HG03575 (cell line): ENCODE measurements at regions not wholly inside any gene's neighbourhood (a gene's known extent, or its start where the extent isn't known, plus 50 kb on each side); places are given as distances from the start of the nearest gene placed in this dataset.
"Not testable (repeated sequence)": the region's sequence is repeated elsewhere in the genome, so short reads cannot be mapped to it uniquely, and the experiment has no call there.

Experiments used
- ATAC-seq: cut with Tn5 transposase; IDR thresholded peaks from one replicate; pipeline ENCODE4 v1.9.1; 2021; ENCODE audit not compliant: unreplicated experiment, insufficient number of reproducible peaks, low FRiP score; ENCODE audit errors: extremely low read depth

DNA sequence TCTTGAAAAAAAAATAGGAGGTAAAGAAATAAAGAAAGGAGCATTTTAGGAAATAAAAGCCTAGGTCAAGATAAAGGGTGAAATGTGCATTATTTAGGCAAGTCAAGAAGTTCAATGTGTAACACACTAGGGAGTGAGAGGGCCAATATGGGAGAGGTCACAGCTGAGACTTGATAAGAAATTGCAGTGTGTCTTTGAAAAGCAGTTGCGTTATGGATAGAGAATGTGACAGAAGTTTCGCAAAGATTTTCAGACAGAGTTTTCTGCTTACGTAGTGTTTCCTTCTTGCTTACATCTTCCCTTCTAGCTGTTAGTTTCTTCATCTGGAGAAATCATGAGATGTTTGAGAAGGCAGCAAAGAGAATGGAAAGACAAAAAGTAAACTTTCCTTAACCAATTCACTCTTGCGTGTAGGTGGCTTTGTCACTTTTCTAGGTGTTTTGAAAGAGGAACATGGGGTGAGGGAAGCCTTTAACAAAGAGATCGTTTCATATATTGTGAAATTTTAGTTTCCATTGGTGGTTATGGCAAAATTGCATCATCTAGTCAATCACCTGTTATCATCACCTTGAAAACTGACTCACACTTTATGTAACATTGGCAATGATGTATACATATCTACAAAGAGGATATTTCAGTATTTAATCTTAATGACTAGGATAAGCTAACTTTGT, 975.5 kb downstream of the OLFM4 start:
- no peak for ATAC-seq

DNA sequence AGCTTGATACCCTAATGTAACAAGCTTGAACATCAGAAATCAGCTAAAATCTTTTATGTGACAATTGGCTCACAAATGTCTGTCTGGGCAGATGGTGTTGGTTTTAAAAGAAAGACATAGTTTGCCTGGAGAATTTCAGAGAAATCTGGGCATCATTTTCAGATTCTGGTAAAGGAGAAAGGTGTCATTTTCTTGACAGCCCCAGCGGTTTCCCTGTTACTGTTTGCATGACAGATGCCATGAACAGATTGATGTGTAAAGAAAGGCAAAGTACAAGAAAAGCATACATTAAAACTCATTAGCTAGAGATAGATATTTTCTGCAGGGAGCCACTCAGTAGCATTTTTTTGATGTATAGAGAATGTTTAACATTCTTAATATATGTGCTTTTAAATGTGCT, 987.9 kb downstream of the OLFM4 start:
- ATAC-seq = no peak

DNA sequence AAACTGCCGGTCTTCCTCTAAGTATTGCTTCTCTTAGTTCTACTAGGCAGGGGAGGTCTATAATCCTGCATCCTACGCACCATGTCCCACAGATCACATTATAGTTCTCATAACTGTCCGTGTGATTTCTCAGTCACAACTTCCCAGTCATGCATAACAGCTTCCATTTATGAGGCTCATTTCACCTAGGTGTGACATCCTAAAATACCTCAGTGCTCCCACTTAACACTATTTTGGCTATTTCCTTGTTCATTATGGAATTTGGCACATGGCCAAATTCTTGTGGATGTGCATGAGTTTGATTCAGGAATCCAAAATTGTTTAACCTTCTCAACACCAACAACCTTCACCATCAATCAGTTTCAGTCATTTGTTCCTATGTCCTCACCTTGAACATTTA, 989.9 kb downstream of the OLFM4 start:
- ATAC-seq = no peak

DNA sequence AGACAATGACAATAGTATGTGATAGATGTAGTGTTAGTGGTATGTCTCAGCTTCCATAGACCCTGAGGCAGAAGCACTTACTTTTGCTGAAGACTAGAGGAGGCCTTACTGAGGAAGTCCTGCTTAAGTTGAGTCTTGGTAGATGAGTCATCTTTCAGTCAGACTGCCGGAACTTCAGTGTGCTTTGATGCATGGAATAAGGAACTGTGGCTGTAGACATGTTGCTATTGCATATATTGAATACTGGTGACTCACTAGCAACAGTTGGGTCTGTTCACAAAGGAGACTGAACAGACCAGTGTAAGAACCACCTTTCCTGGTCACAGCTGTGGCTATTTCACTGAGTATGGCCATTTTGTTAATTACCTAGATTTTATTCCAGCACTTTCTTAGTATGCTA, 1000.6 kb downstream of the OLFM4 start:
- ATAC-seq = peak; percentile 99

- no peak for ATAC-seq
These were observed 1001.1 kb downstream of the OLFM4 start for GRCh38 chr13:54029720-54030119.

DNA sequence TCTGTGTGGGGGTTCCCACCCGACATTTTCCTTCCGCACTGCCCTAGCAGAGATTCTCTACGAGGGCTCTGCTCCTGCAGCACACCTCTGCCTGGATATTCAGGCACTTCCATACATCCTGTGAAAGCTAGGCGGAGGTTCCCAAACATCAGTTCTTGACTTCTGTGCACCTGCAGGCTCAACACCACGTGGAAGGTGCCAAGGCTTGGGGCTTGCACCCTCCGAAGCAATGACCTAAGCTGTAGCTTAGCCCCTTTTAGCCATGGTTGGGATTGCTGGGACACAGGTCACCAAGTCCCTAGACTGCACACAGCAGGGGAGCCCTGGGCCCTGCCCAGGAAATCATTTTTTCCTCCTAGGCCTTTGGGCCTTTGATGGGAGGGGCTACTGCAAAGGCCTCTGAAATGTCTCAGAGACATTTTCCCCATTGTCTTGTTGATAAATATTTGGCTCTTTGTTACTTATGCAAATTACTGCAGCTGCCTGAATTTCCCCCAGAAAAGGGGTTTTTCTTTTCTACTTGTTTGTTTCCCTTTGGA, 1004.8 kb downstream of the OLFM4 start:
- no peak for ATAC-seq

DNA sequence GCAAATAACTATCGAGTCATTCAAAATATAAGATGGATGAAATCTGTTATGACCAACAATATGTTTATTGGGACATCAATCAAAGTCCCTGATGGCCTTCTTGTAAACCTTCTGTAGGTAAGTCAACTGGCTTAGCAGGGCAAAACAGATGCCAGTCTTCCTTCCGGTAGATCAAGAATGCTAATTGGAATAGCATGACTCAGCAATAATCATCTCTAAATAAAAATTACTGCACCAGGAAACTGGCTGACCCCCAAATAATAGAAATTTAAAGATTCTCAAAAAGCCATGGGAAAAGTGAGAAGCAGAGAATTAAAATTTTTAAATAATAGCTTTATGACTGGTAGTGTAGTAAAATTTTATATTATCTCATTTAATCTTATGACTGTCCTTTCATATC, 1005.4 kb downstream of the OLFM4 start:
- ATAC-seq = no peak

- not testable (repeated sequence) for ATAC-seq
These were observed 1028.8 kb downstream of the OLFM4 start for GRCh38 chr13:54057416-54057815.

DNA sequence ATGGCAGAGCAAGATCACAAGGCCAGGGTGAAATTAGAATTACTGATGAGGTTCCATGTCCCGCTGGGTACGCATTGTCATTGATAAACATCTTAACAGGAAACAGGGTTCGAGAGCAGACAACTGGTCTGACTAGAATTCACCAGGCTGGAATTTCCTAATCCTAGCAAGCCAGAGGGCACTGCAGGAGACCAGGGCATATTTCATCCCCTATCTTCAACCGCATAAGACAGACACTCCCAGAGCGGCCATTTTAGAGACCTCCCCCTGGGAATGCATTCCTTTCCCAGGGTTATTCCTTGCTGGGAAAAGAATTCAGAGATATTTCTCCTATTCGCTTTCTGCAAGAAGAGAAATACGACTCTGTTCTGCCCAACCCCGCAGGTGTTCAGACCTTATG, 1041.3 kb downstream of the OLFM4 start:
- ATAC-seq = not testable (repeated sequence)

DNA sequence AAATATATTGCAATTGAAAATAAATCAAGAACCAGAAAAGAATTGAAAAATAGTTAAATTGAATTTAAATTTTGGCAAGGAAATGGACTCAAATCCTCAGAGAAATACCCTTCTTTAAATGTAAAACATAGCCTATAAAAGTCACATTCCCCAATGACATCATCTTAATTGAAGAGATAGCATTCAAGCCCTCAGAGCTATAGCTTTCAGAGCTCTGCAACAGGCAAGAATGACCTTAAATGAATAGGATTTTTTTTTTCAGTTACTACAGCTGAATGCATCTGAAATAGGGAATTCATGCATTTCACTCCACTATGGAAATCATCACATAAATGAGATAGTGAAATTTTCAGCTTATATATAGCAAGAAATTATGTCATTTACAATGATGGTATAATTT, 1049.0 kb downstream of the OLFM4 start:
- ATAC-seq = no peak

- no peak for ATAC-seq
These were observed 1049.8 kb downstream of the OLFM4 start for GRCh38 chr13:54078271-54078870.

DNA sequence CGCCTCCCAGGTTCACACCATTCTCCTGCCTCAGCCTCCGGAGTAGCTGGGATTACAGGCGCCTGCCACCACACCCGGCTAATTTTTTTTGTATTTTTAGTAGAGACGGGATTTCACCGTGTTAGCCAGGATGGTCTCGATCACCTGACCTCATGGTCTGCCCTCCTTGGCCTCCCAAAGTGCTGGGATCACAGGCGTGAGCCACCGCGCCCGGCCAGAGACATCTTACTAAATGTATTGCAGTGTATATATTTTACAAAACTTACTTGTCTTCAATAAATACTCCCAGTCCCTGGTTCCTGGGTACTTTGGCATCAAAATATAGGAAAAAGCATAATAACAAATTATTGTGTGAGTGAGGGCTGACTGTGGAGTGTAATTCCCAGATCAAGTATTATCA, 1053.7 kb downstream of the OLFM4 start:
- ATAC-seq = not testable (repeated sequence)

DNA sequence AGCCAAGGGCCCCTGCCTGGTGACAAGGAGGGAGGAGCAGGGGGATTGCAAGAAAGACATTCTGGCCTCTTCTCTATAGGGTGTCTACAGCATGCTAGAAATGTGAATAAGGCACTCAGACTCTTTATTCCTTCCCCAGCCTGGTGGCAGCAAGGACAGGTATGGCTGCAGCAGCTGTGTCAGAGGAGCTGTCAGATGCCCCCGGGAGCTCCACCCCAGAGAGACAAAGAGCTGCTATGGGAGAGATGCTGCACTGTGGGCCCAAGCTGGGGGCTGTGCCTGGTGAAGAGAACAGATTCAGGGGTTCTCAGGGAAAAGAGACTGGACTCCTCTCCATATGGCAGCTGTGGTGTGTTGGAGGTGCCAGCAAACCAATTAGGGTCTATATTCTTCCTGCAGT, 1063.3 kb downstream of the OLFM4 start:
- no peak for ATAC-seq

- ATAC-seq = no peak
These were observed 1064.1 kb downstream of the OLFM4 start for GRCh38 chr13:54092686-54093085.

DNA sequence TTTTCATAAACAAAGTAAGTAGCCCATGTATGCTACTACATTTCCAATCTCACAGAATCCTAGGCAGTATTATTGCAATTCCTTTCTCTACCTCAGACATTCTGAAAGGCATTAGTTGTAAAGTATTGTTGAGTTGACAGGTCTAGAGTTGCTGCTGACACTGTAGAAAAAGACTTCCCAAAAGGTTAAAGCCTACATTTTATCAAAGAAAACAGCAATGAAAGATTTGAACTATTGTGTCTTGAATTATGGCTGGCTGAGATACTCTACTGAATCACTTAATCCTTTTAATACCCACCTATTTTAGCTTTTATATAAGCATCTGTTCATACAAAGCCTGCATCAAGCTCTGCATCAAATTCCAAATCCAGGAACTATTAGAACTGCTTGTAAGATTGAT, 1082.0 kb downstream of the OLFM4 start:
- ATAC-seq = no peak

- ATAC-seq = no peak
These were observed 1096.1 kb downstream of the OLFM4 start for GRCh38 chr13:54124700-54125099.

DNA sequence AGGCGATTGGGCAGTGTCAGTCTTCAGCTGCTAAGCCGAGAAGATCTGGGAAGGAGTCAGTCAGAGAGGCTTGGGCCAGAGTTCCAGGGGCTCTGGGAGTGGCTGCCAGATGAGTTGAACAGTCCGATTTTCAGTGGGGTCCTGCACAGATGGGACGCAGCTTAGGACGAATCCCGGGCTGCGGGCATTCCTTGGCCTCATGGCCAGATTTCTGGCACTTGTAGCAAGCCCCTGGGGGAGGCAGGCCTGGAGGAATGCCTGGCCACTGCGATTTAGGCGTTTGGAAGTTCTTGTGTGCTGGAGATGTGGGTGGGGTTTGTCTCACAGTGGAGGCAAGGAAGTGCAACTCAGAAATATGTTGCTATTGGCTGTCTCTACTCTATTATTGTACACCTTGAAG, 1102.3 kb downstream of the OLFM4 start:
- ATAC-seq = not testable (repeated sequence)

DNA sequence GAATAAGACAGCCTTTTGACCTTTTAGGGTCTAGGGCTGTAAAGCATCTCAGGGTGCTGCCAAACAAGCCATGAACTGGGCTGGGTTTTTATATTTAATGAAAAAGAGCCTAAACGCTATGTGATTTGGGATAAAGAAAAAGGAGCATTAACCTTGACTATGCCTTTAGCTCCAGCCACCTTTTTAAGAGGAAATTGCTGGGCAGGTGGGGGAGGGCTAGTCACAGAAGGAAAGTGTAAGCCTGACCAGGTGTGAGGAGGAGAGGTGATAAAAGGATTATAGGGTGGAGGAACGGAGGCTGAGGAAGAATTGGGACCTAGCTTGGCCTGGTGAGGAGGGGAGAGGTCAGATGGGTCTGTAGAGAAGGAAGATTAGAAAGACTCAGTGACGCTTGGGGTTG, 1102.8 kb downstream of the OLFM4 start:
- ATAC-seq = not testable (repeated sequence)

DNA sequence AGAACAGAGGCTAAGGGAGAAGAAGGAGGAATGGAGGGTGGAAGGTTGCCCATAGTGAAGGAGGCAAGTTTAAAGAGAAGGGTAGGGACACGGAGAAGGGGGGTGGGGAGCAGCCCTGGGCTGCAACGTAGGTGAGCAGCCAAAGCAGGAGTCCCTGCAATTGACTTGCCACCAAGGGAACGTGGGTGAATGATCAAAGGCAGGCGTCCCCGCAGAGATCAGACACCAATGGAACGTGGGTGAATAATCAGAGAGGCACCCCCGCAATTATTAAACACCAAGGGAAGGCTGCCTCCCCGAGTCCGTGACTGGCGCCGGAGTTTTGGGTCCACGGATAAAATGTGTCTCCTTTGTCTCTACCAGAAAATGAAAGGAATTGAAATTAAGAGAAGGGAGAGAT, 1103.5 kb downstream of the OLFM4 start:
- ATAC-seq = not testable (repeated sequence)

- not testable (repeated sequence) for ATAC-seq
These were observed 1104.1 kb downstream of the OLFM4 start for GRCh38 chr13:54132720-54133119.

DNA sequence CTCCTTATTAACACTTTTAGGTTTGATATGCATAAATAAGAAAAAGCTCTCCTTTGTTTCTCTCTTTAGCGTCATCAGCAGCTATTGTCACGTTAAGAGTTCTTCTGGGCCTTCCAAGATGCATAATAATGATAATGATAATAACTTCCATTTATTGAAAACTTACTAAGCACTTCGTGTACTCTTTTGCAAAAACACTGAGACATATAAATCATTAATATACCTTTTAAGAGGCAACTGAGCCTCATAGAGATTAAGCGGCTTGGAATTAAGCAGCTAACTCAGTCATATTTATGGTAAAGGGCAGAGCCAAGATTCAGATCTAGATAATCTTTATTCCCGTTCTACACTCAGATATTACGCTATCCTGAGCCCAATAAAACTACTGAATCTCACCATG, 1105.1 kb downstream of the OLFM4 start:
- ATAC-seq = no peak
